Adrenal gland (tissue), 9 donors: ENCODE measurements at regions not wholly inside any gene's neighbourhood (a gene's known extent, or its start where the extent isn't known, plus 50 kb on each side); places are given as distances from the start of the nearest gene placed in this dataset.

Source experiments
- DNase-seq, 7 donors: peaks; one replicate each; pipeline ENCODE4 v3.0.0-alpha.2; 2019 to 2020
- H3K27ac ChIP-seq, 5 donors: fragments of 200-600 bp; sonication (generic) in 4 of 5; 1 replicate in 3 of 5; 2 replicates in 2 of 5; pipeline versions ENCODE4 v1.5.1 to v1.8.0; 2016 to 2020; ENCODE audit warnings: mild to moderate bottlenecking in 1 of 5
- H3K27me3 ChIP-seq: fragments of 200-600 bp; 2 replicates; pipeline ENCODE4 v1.8.0; 2021
- H3K36me3 ChIP-seq, 2 donors: fragments of 200-600 bp; replicated peaks in 1 of 2; 1 replicate in 1 of 2; 2 replicates in 1 of 2; pipeline versions ENCODE4 v1.5.1 to v1.8.0; 2018 to 2022
- H3K4me1 ChIP-seq, 2 donors: fragments of 200-600 bp; replicated peaks in 1 of 2; 1 replicate in 1 of 2; 2 replicates in 1 of 2; pipeline versions ENCODE4 v1.5.1 to v1.8.0; 2018 to 2021
- H3K4me3 ChIP-seq, 4 donors: fragments of 200-600 bp; sonication (generic) in 3 of 4; one replicate each; pipeline ENCODE4 v1.5.1; 2016 to 2018
- H3K9me3 ChIP-seq, 3 donors: fragments of 200-600 bp; sonication (generic) in 1 of 3; replicated peaks in 1 of 3; 1 replicate in 2 of 3; 2 replicates in 1 of 3; pipeline versions ENCODE4 v1.5.1 to v1.8.0; 2016 to 2021
- CTCF ChIP-seq, 6 experiments: fragments of 450-650 bp in 4 of 6; fragments of 200-600 bp in 2 of 6; sonication (generic) in 1 of 6; IDR thresholded peaks; 1 replicate in 5 of 6; 2 replicates in 1 of 6; pipeline versions ENCODE4 v1.5.1 to v1.8.0; 2016 to 2021; ENCODE audit warnings: antibody characterized with exemption in 6 of 6, mild to moderate bottlenecking in 2 of 6, moderate library complexity in 1 of 6
- POLR2A ChIP-seq, 2 donors: fragments of 450-650 bp; IDR thresholded peaks; one replicate each; pipeline ENCODE4 v1.6.1; 2017; ENCODE audit warnings: antibody characterized with exemption in 2 of 2, mild to moderate bottlenecking in 2 of 2, moderate library complexity in 1 of 2
- whole genome bisulfite sequencing, 4 donors: extraction: QIAGEN DNeasy Blood & Tissue Kit in 2 of 4; methylation state at CpG; one replicate each; pipeline versions ENCODE4 v1.1.5 to v1.1.7; 2013 to 2017; 5-methylcytosine and 5-hydroxymethylcytosine counted together
- intact Hi-C, 2 donors: fragments of 100-400 bp; cut with DNase I; formaldehyde crosslinking; loops; one replicate each; pipeline versions ENCODE4 v1.14.1 to v1.15.0; 2022 to 2023
- donor health status: healthy with polysubstance abuse.
- donor health status: Bipolar disorder and iron deficiency.
- donor health status: DM: yes; HTN: yes; CAD: no.
- donor health status: DM: no; HTN: no; CAD: no.
- donor health status: DM: no; HTN: no; CAD: no.

GRCh38 chr6:87945966-87946365 is 101.7 kb upstream of the SPACA1 start:
- DNase-seq, result no peak
- intact Hi-C loops, result no loop called here
- TF ChIP-seq CTCF (IDR thresholded peaks at IDR 0.05), result no peak
- TF ChIP-seq POLR2A (IDR thresholded peaks at IDR 0.05), result no peak
- no peaks in the 10 kb centered on the region for H3K27me3 ChIP-seq
- no peaks in the 10 kb centered on the region for H3K36me3 ChIP-seq
- H3K4me1 ChIP-seq, result peaks cover 0 to 4% of the 10 kb centered on the region in 2 donors
- WGBS, 4 donors, result 78 to 87% (median 81%) methylated on average over 5 of the region's 5 CpGs
- no peak overlapping the region for H3K4me3 ChIP-seq
- no peaks in the 10 kb centered on the region for H3K9me3 ChIP-seq
- H3K27ac ChIP-seq, result no peak overlapping the region

GRCh38 chr6:87945181-87945580 is 102.5 kb upstream of the SPACA1 start:
- Histone ChIP-seq H3K36me3 (no peaks in the 10 kb centered on the region), H3K27me3 (no peaks in the 10 kb centered on the region), H3K4me3 (no peak overlapping the region), H3K27ac (no peak overlapping the region), H3K9me3 (no peaks in the 10 kb centered on the region), H3K4me1 (peaks cover 0 to 4% of the 10 kb centered on the region in 2 donors)
- intact Hi-C loops, result no loop called here
- DNase-seq, result no peak
- no peak for TF ChIP-seq CTCF (IDR thresholded peaks at IDR 0.05)
- no peak for TF ChIP-seq POLR2A (IDR thresholded peaks at IDR 0.05)
- WGBS, 4 donors, result 69 to 79% (median 73%) methylated on average over 6 of the region's 6 CpGs

- Histone ChIP-seq H3K36me3 (no peaks in the 10 kb centered on the region), H3K27me3 (no peaks in the 10 kb centered on the region), H3K27ac (no peak overlapping the region), H3K4me3 (no peak overlapping the region), H3K9me3 (no peaks in the 10 kb centered on the region), H3K4me1 (peaks cover 0 to 4% of the 10 kb centered on the region in 2 donors)
- DNase-seq, result peak in 5 of 7 donors; percentile 25 to 64 (median 33)
- TF ChIP-seq POLR2A (IDR thresholded peaks at IDR 0.05) (no peak), CTCF (IDR thresholded peaks at IDR 0.05) (no peak)
- intact Hi-C loops, result no loop called here
- WGBS, 4 donors, result 44 to 50% (median 46%) methylated on average over 5 of the region's 5 CpGs
Observed at GRCh38 chr6:87944541-87944954, 103.1 kb upstream of the SPACA1 start.

GRCh38 chr6:87943191-87943590 is 104.5 kb upstream of the SPACA1 start:
- Histone ChIP-seq H3K4me1 (peaks cover 0 to 4% of the 10 kb centered on the region in 2 donors), H3K27ac (no peak overlapping the region), H3K36me3 (no peaks in the 10 kb centered on the region), H3K27me3 (no peaks in the 10 kb centered on the region), H3K4me3 (no peak overlapping the region), H3K9me3 (no peaks in the 10 kb centered on the region)
- TF ChIP-seq POLR2A (IDR thresholded peaks at IDR 0.05) (no peak), CTCF (IDR thresholded peaks at IDR 0.05) (no peak)
- intact Hi-C loops, result no loop called here
- no peak for DNase-seq
- 85 to 92% (median 89%) methylated on average over 3 of the region's 3 CpGs for WGBS, 4 donors
